H1 (cell line): ENCODE measurements at regions not wholly inside any gene's neighbourhood (a gene's known extent, or its start where the extent isn't known, plus 50 kb on each side); places are given as distances from the start of the nearest gene placed in this dataset.

ENCODE experiments used
- CTCF ChIA-PET: fragments of 300-600 bp; sonication (Branson Sonifier 250); formaldehyde crosslinking; loops from one replicate; lab custom pipeline; 2021; ENCODE audit not compliant: partially characterized antibody; lab: Charles Lee
- POLR2A ChIA-PET: fragments of 300-600 bp; sonication (Branson Sonifier 250); formaldehyde crosslinking; loops from one replicate; lab custom pipeline; 2021; ENCODE audit warnings: inconsistent platforms; ENCODE audit not compliant: partially characterized antibody; lab: Charles Lee
- DNase-seq, 2 experiments: peaks; one replicate each; pipeline versions ENCODE4 v3.0.0 to v3.0.0-alpha.2; 2010 to 2022; ENCODE audit warnings: low spot score in 2 of 2, low read depth in 1 of 2, mixed read lengths in 1 of 2
- FAIRE-seq: peaks from 2 replicates; lab custom pipeline; 2011; peaks lifted over from hg19 to GRCh38; lab: Jason Lieb, UNC
- H2AFZ ChIP-seq: 2 replicates; pipeline ENCODE4 v1.8.1; 2012; ENCODE audit warnings: low read length, inconsistent platforms
- H2AK5ac ChIP-seq: 2 replicates; pipeline ENCODE4 v1.6.1; 2013; ENCODE audit warnings: low read depth, low read length
- H2BK120ac ChIP-seq: replicated peaks from 2 replicates; pipeline ENCODE3; 2013; ENCODE audit warnings: low read depth, low read length, inconsistent platforms
- H2BK12ac ChIP-seq: 2 replicates; pipeline ENCODE4 v1.6.1; 2013; ENCODE audit warnings: low read depth, low read length
- H2BK15ac ChIP-seq: 2 replicates; pipeline ENCODE4 v1.6.1; 2013; ENCODE audit warnings: low read length
- H2BK20ac ChIP-seq: 2 replicates; pipeline ENCODE4 v1.6.1; 2013; ENCODE audit warnings: low read length
- H2BK5ac ChIP-seq: 2 replicates; pipeline ENCODE4 v1.6.1; 2013; ENCODE audit warnings: low read depth, low read length
- H3K14ac ChIP-seq: 2 replicates; pipeline ENCODE4 v1.6.1; 2013; ENCODE audit warnings: inconsistent platforms; ENCODE audit not compliant: insufficient read length
- H3K18ac ChIP-seq: 2 replicates; pipeline ENCODE4 v1.6.1; 2013; ENCODE audit warnings: low read length; ENCODE audit errors: extremely low read depth
- H3K23ac ChIP-seq: 2 replicates; pipeline ENCODE4 v1.6.1; 2013; ENCODE audit warnings: inconsistent platforms; ENCODE audit not compliant: insufficient read length
- H3K23me2 ChIP-seq: 2 replicates; pipeline ENCODE4 v1.6.1; 2013; ENCODE audit warnings: low read depth, low read length
- H3K27ac ChIP-seq: 2 replicates; pipeline ENCODE4 v1.6.1; 2011; ENCODE audit warnings: low read depth, low read length, inconsistent platforms
- H3K27me3 ChIP-seq, 4 experiments: replicated peaks in 1 of 4; 1 replicate in 1 of 4; 2 replicates in 3 of 4; pipeline versions ENCODE4 v1.6.1 to v1.8.1; 2011 to 2013; ENCODE audit warnings: low read length in 3 of 4, mild to moderate bottlenecking in 3 of 4, inconsistent platforms in 2 of 4, mixed read lengths in 2 of 4, moderate library complexity in 1 of 4; ENCODE audit not compliant: control insufficient read depth in 3 of 4, insufficient read depth in 3 of 4; ENCODE audit errors: extremely low read depth in 1 of 4
- H3K36me3 ChIP-seq, 4 experiments: 2 replicates each; pipeline versions ENCODE4 v1.6.1 to v1.8.1; 2011 to 2013; ENCODE audit warnings: mild to moderate bottlenecking in 4 of 4, low read length in 3 of 4, moderate library complexity in 2 of 4, control low read depth in 1 of 4, inconsistent platforms in 1 of 4; ENCODE audit not compliant: insufficient read depth in 4 of 4, control insufficient read depth in 2 of 4
- H3K4ac ChIP-seq: replicated peaks from 2 replicates; pipeline ENCODE3; 2013; ENCODE audit warnings: low read length, low read depth, mixed read lengths, inconsistent platforms; ENCODE audit not compliant: insufficient read length
- H3K4me1 ChIP-seq, 4 experiments: replicated peaks in 1 of 4; 1 replicate in 1 of 4; 2 replicates in 3 of 4; pipeline versions ENCODE4 v1.6.1 to v1.8.1; 2011 to 2013; ENCODE audit warnings: low read length in 3 of 4, inconsistent platforms in 2 of 4, mixed read lengths in 1 of 4; ENCODE audit not compliant: insufficient read depth in 4 of 4, control insufficient read depth in 3 of 4
- H3K4me2 ChIP-seq, 2 experiments: 2 replicates each; pipeline versions ENCODE4 v1.6.1 to v1.8.1; 2011 to 2013; ENCODE audit warnings: low read depth in 2 of 2, low read length in 2 of 2, control low read depth in 1 of 2, inconsistent platforms in 1 of 2, mild to moderate bottlenecking in 1 of 2; ENCODE audit not compliant: insufficient read depth in 1 of 2
- H3K4me3 ChIP-seq, 4 experiments: fragments of 200-600, 300-600 bp in 1 of 4; sonication (generic), shearing (Covaris generic), sonication (Bioruptor Twin) in 1 of 4; 2 replicates each; pipeline versions ENCODE4 v1.5.1 to v1.8.1; 2011 to 2016; ENCODE audit warnings: low read length in 4 of 4, low read depth in 3 of 4, control low read depth in 2 of 4, inconsistent platforms in 2 of 4, mild to moderate bottlenecking in 2 of 4, mixed read lengths in 1 of 4, moderate library complexity in 1 of 4; ENCODE audit not compliant: insufficient read depth in 2 of 4; ENCODE audit errors: extremely low read depth in 1 of 4
- H3K56ac ChIP-seq: replicated peaks from 2 replicates; pipeline ENCODE3; 2013; ENCODE audit warnings: low read depth, mild to moderate bottlenecking, mixed read lengths, low read length, inconsistent platforms; ENCODE audit not compliant: insufficient read length
- H3K79me1 ChIP-seq: 2 replicates; pipeline ENCODE4 v1.6.1; 2013; ENCODE audit warnings: low read depth, low read length, control low read depth
- H3K79me2 ChIP-seq, 2 experiments: 2 replicates each; pipeline versions ENCODE4 v1.6.1 to v1.8.1; 2012 to 2013; ENCODE audit warnings: low read length in 2 of 2, mild to moderate bottlenecking in 2 of 2, inconsistent platforms in 1 of 2; ENCODE audit not compliant: insufficient read depth in 2 of 2, control insufficient read depth in 1 of 2
- H3K9ac ChIP-seq, 4 experiments: replicated peaks in 1 of 4; 1 replicate in 1 of 4; 2 replicates in 3 of 4; pipeline versions ENCODE4 v1.6.1 to v1.8.1; 2011 to 2013; ENCODE audit warnings: low read depth in 3 of 4, low read length in 3 of 4, control low read depth in 2 of 4, mild to moderate bottlenecking in 2 of 4, moderate library complexity in 2 of 4, inconsistent platforms in 1 of 4; ENCODE audit errors: extremely low read depth in 1 of 4
- H3K9me3 ChIP-seq, 2 experiments: 2 replicates each; pipeline versions ENCODE4 v1.6.1 to v1.8.1; 2012 to 2013; ENCODE audit warnings: mild to moderate bottlenecking in 2 of 2, moderate library complexity in 2 of 2, control low read depth in 1 of 2, inconsistent platforms in 1 of 2, low read depth in 1 of 2, low read length in 1 of 2, mixed read lengths in 1 of 2; ENCODE audit not compliant: insufficient read depth in 2 of 2
- H4K20me1 ChIP-seq, 2 experiments: replicated peaks in 1 of 2; 2 replicates each; pipeline versions ENCODE3 to v1.8.1; 2011 to 2013; ENCODE audit warnings: inconsistent platforms in 2 of 2, low read length in 2 of 2, mild to moderate bottlenecking in 1 of 2; ENCODE audit not compliant: insufficient read depth in 2 of 2, control insufficient read depth in 1 of 2
- H4K5ac ChIP-seq: 2 replicates; pipeline ENCODE4 v1.6.1; 2013; ENCODE audit warnings: low read length, low read depth, mixed read lengths, inconsistent platforms; ENCODE audit not compliant: insufficient read length
- H4K8ac ChIP-seq: 2 replicates; pipeline ENCODE4 v1.8.0; 2013; ENCODE audit warnings: mild to moderate bottlenecking, moderate library complexity, low read length, inconsistent platforms; ENCODE audit not compliant: insufficient read depth; ENCODE audit errors: extremely low read depth
- H4K91ac ChIP-seq: replicated peaks from 2 replicates; pipeline ENCODE3; 2013; ENCODE audit warnings: low read length, mixed read lengths, inconsistent platforms; ENCODE audit not compliant: insufficient read length
- MAFK ChIP-seq: IDR thresholded peaks from 2 replicates; pipeline ENCODE4 v1.6.1; 2012; ENCODE audit warnings: low read depth, mild to moderate bottlenecking, improper control_type of control experiment, low read length
- WGBS, 2 experiments: shearing (Covaris generic) in 1 of 2; methylation state at CpG; one replicate each; pipeline versions ENCODE4 v1.1.6 to v1.1.7; 2013 to 2015; ENCODE audit warnings: low lambda C conversion rate in 2 of 2, mixed read lengths in 2 of 2, inconsistent platforms in 1 of 2, low coverage in 1 of 2, missing lambda C conversion rate in 1 of 2; ENCODE audit not compliant: insufficient replicate concordance in 2 of 2, insufficient coverage in 1 of 2, insufficient read length in 1 of 2; ENCODE audit errors: extremely low coverage in 1 of 2, missing lambda C conversion rate in 1 of 2; 5-methylcytosine and 5-hydroxymethylcytosine counted together

DNA sequence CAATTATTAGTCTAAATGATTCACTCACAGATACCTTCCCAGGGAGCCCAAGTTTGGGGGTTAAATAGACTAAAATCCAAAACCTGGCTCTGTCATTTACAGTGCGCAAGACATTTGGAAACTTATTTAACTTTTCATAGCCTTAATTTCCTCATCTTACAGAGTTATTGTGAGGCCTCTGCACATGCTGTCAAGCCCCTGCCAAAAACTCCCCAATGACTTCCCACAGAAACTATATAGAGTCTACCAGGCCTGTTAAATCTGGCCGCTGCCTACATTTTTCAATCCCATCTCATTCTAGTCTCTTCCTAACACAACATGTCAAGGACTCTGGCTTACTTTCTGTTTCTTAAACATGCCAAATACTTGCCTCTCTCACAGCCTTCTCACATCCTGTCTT, 412.5 kb downstream of the ELAVL2 start:
- POLR2A ChIA-PET, result no interaction called here
- H3K23me2 ChIP-seq, result no peaks in the 10 kb centered on the region
- H3K4me3 ChIP-seq, result no peak overlapping the region
- H3K27ac ChIP-seq, result no peak overlapping the region
- no peaks in the 10 kb centered on the region for H4K20me1 ChIP-seq
- DNase-seq (no peak), FAIRE-seq (no peak)
- no peak overlapping the region for H4K5ac ChIP-seq
- H4K8ac ChIP-seq, result no peak overlapping the region
- no peaks in the 10 kb centered on the region for H3K4me1 ChIP-seq
- H3K79me2 ChIP-seq, result no peaks in the 10 kb centered on the region
- no peak overlapping the region for H3K56ac ChIP-seq
- CTCF ChIA-PET, result no interaction called here
- no peak overlapping the region for H3K14ac ChIP-seq
- H3K36me3 ChIP-seq, result no peaks in the 10 kb centered on the region
- no peak overlapping the region for H4K91ac ChIP-seq
- H3K9ac ChIP-seq, result no peak overlapping the region
- H2BK5ac ChIP-seq, result no peak overlapping the region
- H3K9me3 ChIP-seq, result no peaks in the 10 kb centered on the region
- no peak overlapping the region for H2AFZ ChIP-seq
- H2BK20ac ChIP-seq, result no peak overlapping the region
- no peak overlapping the region for H2BK12ac ChIP-seq
- H3K4ac ChIP-seq, result no peak overlapping the region
- no peak overlapping the region for H2AK5ac ChIP-seq
- H3K18ac ChIP-seq, result no peak overlapping the region
- no peaks in the 10 kb centered on the region for H3K27me3 ChIP-seq
- H2BK15ac ChIP-seq, result no peak overlapping the region
- WGBS, 2 experiments, result 85% methylated on average over 2 of the region's 2 CpGs; no CpG with 5 or more reads in 1 of the 2 experiments
- H3K23ac ChIP-seq, result no peak overlapping the region
- H3K4me2 ChIP-seq, result no peak overlapping the region
- no peak overlapping the region for H2BK120ac ChIP-seq
- H3K79me1 ChIP-seq, result no peaks in the 10 kb centered on the region
- no peak for TF ChIP-seq MAFK
